Colonic mucosa (tissue), 4 donors: ENCODE measurements at regions not wholly inside any gene's neighbourhood (a gene's known extent, or its start where the extent isn't known, plus 50 kb on each side); places are given as distances from the start of the nearest gene placed in this dataset.
A peak's percentile ranks its signal among the peaks of the same experiment; 100 is the strongest.

Experiments
- DNase-seq: peaks from one replicate; pipeline ENCODE4 v3.0.0-alpha.2; 2020
- H3K27ac ChIP-seq: fragments of 200-600 bp; one replicate; pipeline ENCODE4 v1.8.0; 2021
- H3K27me3 ChIP-seq: fragments of 200-600 bp; one replicate; pipeline ENCODE4 v1.8.0; 2021
- H3K36me3 ChIP-seq: fragments of 200-600 bp; one replicate; pipeline ENCODE4 v1.8.0; 2021
- H3K4me1 ChIP-seq: fragments of 200-600 bp; one replicate; pipeline ENCODE4 v1.8.0; 2021; ENCODE audit warnings: mild to moderate bottlenecking
- H3K4me3 ChIP-seq: fragments of 200-600 bp; one replicate; pipeline ENCODE4 v1.8.0; 2021
- H3K9ac ChIP-seq, 2 donors: one replicate each; pipeline ENCODE4 v1.7.0; 2013; ENCODE audit warnings: control low read depth in 2 of 2, low read depth in 2 of 2, low read length in 2 of 2
- H3K9me3 ChIP-seq: fragments of 200-600 bp; one replicate; pipeline ENCODE4 v1.8.0; 2021
- intact Hi-C: fragments of 100-400 bp; cut with DNase I; formaldehyde crosslinking; loops from one replicate; pipeline ENCODE4 v1.14.1; 2022
- TF ChIP-seq, protein P1 (sequence below): fragments of 200-600 bp; IDR thresholded peaks from one replicate; pipeline ENCODE4 v1.8.0; 2022; ENCODE audit warnings: antibody characterized with exemption, mild to moderate bottlenecking
- donor health status: healthy.
- donor health status: DM: no; HTN: no; CAD: no.
- donor health status: DM: no; HTN: no; CAD: no.

DNA sequence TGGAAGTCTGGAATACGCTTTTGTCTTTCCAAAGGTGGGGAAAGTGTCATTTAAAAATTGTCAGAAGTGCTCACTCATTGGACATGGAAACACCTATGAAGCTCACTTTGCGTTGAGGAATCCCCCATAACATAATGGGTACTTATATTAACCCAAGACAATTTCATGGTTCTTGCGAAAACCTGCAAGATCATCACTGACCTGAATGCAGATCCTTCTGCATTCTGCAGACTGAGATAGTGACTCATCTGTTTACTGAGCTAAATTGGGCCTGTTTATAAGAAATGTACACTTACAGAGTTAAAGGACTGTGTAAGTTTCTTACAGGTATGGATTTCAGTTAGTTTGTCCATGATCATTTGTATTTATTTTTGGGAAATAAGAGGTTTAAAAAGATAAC is 153.0 kb downstream of the HMHB1 start:
- intact Hi-C loops: no loop called here
- TF ChIP-seq, protein P1, sequence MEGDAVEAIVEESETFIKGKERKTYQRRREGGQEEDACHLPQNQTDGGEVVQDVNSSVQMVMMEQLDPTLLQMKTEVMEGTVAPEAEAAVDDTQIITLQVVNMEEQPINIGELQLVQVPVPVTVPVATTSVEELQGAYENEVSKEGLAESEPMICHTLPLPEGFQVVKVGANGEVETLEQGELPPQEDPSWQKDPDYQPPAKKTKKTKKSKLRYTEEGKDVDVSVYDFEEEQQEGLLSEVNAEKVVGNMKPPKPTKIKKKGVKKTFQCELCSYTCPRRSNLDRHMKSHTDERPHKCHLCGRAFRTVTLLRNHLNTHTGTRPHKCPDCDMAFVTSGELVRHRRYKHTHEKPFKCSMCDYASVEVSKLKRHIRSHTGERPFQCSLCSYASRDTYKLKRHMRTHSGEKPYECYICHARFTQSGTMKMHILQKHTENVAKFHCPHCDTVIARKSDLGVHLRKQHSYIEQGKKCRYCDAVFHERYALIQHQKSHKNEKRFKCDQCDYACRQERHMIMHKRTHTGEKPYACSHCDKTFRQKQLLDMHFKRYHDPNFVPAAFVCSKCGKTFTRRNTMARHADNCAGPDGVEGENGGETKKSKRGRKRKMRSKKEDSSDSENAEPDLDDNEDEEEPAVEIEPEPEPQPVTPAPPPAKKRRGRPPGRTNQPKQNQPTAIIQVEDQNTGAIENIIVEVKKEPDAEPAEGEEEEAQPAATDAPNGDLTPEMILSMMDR: no peak
- H3K27me3 ChIP-seq: no peaks in the 10 kb centered on the region
- H3K4me1 ChIP-seq: no peaks in the 10 kb centered on the region
- H3K36me3 ChIP-seq: no peaks in the 10 kb centered on the region
- no peak overlapping the region for H3K27ac ChIP-seq
- no peak overlapping the region for H3K9ac ChIP-seq
- DNase-seq: no peak
- no peaks in the 10 kb centered on the region for H3K9me3 ChIP-seq
- no peak overlapping the region for H3K4me3 ChIP-seq

- TF ChIP-seq, protein P1: no peak
- H3K36me3 ChIP-seq: no peaks in the 10 kb centered on the region
- no peaks in the 10 kb centered on the region for H3K9me3 ChIP-seq
- H3K27me3 ChIP-seq: no peaks in the 10 kb centered on the region
- H3K27ac ChIP-seq: no peak overlapping the region
- intact Hi-C loops: no loop called here
- H3K4me3 ChIP-seq: no peak overlapping the region
- H3K4me1 ChIP-seq: no peaks in the 10 kb centered on the region
- no peak for DNase-seq
- no peak overlapping the region for H3K9ac ChIP-seq
Measured at GRCh38 chr5:143966280-143966679, 154.3 kb downstream of the HMHB1 start.

- Histone ChIP-seq H3K9ac (no peak overlapping the region), H3K36me3 (no peaks in the 10 kb centered on the region), H3K27me3 (no peaks in the 10 kb centered on the region), H3K27ac (no peak overlapping the region), H3K4me3 (no peak overlapping the region), H3K9me3 (no peaks in the 10 kb centered on the region), H3K4me1 (no peaks in the 10 kb centered on the region)
- TF ChIP-seq, protein P1: peak; percentile 46
- peak; percentile 19 for DNase-seq
- intact Hi-C loops: no loop called here
Measured at GRCh38 chr5:143968071-143968878, 156.3 kb downstream of the HMHB1 start.

GRCh38 chr5:143970159-143970558 is 158.2 kb downstream of the HMHB1 start:
- intact Hi-C loops: no loop called here
- Histone ChIP-seq H3K36me3 (no peaks in the 10 kb centered on the region), H3K27me3 (no peaks in the 10 kb centered on the region), H3K9me3 (no peaks in the 10 kb centered on the region), H3K4me3 (no peak overlapping the region), H3K4me1 (no peaks in the 10 kb centered on the region), H3K9ac (no peak overlapping the region), H3K27ac (no peak overlapping the region)
- TF ChIP-seq, protein P1: no peak
- DNase-seq: no peak

DNA sequence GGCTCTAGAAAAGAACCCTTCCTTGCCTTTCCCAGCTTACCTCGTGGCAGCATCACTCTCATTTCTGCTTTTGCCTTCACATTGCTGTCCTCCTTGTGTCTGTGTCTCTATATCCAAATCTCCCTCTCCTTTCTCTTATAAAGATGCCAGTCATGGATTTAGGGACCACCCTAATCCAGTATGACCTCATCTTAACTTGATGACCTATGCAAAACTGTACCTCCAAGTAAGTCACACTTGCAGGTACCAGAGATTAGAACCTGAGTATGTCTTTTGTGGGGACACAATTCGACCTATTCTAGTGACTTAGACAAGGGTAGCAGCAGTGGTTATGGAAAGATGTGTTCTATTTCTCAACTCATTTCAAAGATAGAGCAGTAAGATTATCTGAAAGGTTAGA is 160.1 kb downstream of the HMHB1 start:
- DNase-seq: no peak
- H3K36me3 ChIP-seq: no peaks in the 10 kb centered on the region
- TF ChIP-seq, protein P1: no peak
- no peaks in the 10 kb centered on the region for H3K4me1 ChIP-seq
- H3K27me3 ChIP-seq: no peaks in the 10 kb centered on the region
- intact Hi-C loops: no loop called here
- H3K9ac ChIP-seq: no peak overlapping the region
- H3K27ac ChIP-seq: no peak overlapping the region
- no peak overlapping the region for H3K4me3 ChIP-seq
- H3K9me3 ChIP-seq: no peaks in the 10 kb centered on the region
